ENCODE measurements at regions not wholly inside any gene's neighbourhood (a gene's known extent, or its start where the extent isn't known, plus 50 kb on each side); places are given as distances from the start of the nearest gene placed in this dataset.
"Not testable (repeated sequence)": the region's sequence is repeated elsewhere in the genome, so short reads cannot be mapped to it uniquely, and the experiment has no call there.

- no peak for DNase-seq (ENCODE audit: low read depth)
Measured at GRCh38 chr6:78505178-78505577, 362.2 kb upstream of the IRAK1BP1 start.

DNA sequence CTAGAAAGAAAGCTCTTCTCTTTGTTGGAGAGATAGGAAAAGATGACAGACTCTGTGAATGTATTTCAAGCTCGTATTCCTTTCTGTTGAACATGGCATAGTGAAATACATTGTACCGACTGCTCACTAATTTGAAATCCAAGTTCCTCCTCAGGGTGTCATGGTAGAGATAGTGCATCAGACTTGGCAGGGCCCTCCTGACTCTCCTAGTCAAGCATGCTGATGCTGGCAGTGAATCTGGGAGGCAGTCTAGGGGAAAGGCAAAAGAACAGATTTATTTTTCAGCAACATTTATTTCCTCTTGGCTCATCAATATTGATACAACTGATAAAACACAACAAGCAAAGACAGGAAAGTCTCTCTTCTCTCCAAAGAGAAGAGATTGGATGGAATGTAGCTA, 356.3 kb upstream of the IRAK1BP1 start:
- no peak for DNase-seq (ENCODE audit: low read depth)

- DNase-seq (ENCODE audit: low read depth) = no peak
Measured at GRCh38 chr6:78513856-78514255, 353.5 kb upstream of the IRAK1BP1 start.

GRCh38 chr6:78515271-78515670, 352.1 kb upstream of the IRAK1BP1 start:
- DNase-seq (ENCODE audit: low read depth) = no peak

GRCh38 chr6:78517399-78517798, 350.0 kb upstream of the IRAK1BP1 start:
- DNase-seq (ENCODE audit: low read depth) = no peak

- no peak for DNase-seq (ENCODE audit: low read depth)
Measured at GRCh38 chr6:78523622-78524021, 343.7 kb upstream of the IRAK1BP1 start.

GRCh38 chr6:78525976-78526375, 341.4 kb upstream of the IRAK1BP1 start:
- no peak for DNase-seq (ENCODE audit: low read depth)

DNA sequence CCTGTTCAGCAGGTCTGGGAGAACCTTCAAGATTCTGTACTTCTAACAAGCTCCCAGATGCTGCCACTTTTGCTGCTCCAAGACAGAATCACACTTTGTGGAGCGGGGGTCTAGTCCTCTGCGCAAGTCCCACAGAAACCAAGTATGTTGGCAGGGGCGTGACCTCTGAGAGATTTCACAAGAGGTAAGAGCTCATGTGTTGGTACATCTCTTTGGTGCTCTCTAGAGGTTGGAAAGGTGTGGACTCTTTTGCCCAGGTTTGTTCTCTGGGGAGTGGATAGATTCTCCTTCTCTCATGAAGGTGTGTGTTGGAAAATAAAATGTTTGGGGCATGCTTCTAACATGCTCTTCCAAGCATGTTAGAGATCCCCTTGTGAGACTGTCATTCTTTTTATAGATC, 340.9 kb upstream of the IRAK1BP1 start:
- DNase-seq (ENCODE audit: low read depth) = no peak

DNA sequence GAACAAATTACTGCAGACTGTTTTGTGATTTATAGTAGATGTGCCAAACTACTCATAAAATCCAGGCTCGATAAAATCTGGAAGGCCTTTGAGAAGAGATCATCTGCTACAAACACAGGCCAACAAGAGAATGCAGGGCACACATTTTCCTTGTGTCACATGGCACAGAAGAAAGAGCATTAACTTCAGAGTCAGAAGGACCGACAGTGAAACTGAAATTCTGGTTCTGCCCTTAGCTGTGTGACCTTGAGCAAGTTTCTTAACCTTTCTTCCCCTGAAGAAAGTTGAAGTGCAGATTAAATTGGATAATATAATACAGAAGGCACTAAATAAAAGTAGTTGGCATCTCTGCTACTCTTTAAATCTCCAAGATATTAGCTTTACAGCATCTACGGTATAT, 338.4 kb upstream of the IRAK1BP1 start:
- DNase-seq (ENCODE audit: low read depth) = no peak

GRCh38 chr6:78530208-78530607, 337.1 kb upstream of the IRAK1BP1 start:
- no peak for DNase-seq (ENCODE audit: low read depth)

- DNase-seq (ENCODE audit: low read depth) = no peak
Measured at GRCh38 chr6:78533426-78533825, 333.9 kb upstream of the IRAK1BP1 start.

DNA sequence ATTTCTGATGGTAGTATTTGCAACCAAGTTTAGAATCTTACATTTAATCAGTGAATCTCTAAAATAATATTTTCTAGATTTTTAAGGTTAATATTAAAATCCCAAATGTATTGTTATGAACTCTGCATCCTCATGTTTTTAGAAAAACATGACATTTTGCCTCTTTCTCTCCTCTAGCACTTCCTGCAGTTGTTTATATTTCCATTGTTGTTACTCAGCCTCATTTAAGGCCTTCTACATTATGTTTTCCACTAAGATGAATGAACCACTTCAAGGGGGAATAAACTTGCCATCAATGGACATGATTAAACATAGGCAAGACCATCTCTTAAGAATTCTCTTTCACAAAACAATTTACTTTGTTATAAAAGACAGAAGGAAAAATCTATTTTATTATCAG, 333.5 kb upstream of the IRAK1BP1 start:
- DNase-seq (ENCODE audit: low read depth) = no peak

- peak; percentile 27 for DNase-seq (ENCODE audit: low read depth)
Measured at GRCh38 chr6:78538002-78538401, 329.3 kb upstream of the IRAK1BP1 start.

GRCh38 chr6:78547636-78548035, 319.7 kb upstream of the IRAK1BP1 start:
- DNase-seq (ENCODE audit: low read depth) = not testable (repeated sequence)

GRCh38 chr6:78551361-78551760, 316.0 kb upstream of the IRAK1BP1 start:
- no peak for DNase-seq (ENCODE audit: low read depth)

GRCh38 chr6:78552435-78552834, 314.9 kb upstream of the IRAK1BP1 start:
- no peak for DNase-seq (ENCODE audit: low read depth)

- DNase-seq (ENCODE audit: low read depth) = no peak
Measured at GRCh38 chr6:78554341-78554740, 313.0 kb upstream of the IRAK1BP1 start.

- no peak for DNase-seq (ENCODE audit: low read depth)
Measured at GRCh38 chr6:78559056-78559455, 308.3 kb upstream of the IRAK1BP1 start.

- no peak for DNase-seq (ENCODE audit: low read depth)
Measured at GRCh38 chr6:78561015-78561414, 306.3 kb upstream of the IRAK1BP1 start.

DNA sequence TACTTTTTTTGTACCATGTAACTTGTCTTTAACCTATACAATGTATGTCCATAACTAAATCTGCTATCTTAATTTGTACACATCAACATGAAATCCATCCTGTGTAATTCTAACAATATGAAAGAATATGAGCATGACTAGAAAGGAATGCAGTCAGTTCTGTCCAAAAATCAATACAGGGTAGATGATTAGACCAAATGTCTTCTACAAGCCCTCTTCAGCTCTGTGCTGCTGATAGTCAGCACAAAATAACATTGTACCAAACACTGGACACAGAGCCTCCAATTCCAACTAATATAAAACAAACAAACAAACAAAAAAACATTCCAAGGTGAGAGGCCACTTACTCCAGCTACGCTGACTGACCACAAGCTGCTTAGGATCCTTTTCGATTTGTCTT, 301.4 kb upstream of the IRAK1BP1 start:
- no peak for DNase-seq (ENCODE audit: low read depth)

GRCh38 chr6:78570044-78570443, 297.3 kb upstream of the IRAK1BP1 start:
- no peak for DNase-seq (ENCODE audit: low read depth)

DNA sequence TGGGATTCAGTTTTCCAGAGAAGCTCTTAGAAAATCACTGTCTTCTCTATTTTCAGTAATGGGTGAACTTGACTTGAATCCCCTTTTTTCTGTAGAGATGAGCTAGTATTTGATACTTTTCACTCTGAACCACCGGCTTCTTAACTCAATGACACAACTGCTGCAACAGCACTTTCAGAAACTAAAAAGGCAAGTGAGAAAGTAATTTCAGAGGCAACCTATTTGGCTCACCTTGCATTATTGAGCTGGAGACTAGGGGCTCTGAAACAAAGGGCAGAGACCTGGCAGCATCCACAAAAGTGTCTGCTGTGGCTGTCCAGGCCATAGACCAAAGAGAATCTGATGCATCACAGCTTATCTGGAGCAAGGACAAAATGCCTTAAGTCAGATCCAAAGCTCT, 289.8 kb upstream of the IRAK1BP1 start:
- DNase-seq (ENCODE audit: low read depth) = no peak

DNA sequence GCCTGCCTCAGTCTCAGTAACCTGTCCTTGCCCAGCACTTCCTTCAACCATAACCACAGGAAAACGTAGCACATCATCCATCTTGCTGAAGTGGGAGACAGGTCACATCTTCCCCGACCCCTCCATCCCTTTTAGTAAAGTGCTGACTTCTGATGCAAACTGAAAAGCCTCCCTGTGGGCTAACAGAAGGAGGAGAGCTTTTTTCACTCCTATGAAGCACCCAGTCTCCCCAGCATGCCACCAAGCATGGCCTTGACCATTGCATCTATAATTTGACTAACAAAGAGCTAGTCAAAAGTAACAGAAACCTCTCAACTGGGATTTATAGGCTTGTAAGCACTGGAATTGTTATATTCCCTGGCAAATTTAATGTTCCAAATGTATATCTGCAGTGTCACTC, 288.9 kb upstream of the IRAK1BP1 start:
- DNase-seq (ENCODE audit: low read depth) = no peak

- DNase-seq (ENCODE audit: low read depth) = no peak
Measured at GRCh38 chr6:78580923-78581322, 286.4 kb upstream of the IRAK1BP1 start.

- DNase-seq (ENCODE audit: low read depth) = no peak
Measured at GRCh38 chr6:78583079-78583478, 284.3 kb upstream of the IRAK1BP1 start.

All from HS-27A (cell line).